BJ (cell line): ENCODE measurements at regions not wholly inside any gene's neighbourhood (a gene's known extent, or its start where the extent isn't known, plus 50 kb on each side); places are given as distances from the start of the nearest gene placed in this dataset.
"Not testable (repeated sequence)": the region's sequence is repeated elsewhere in the genome, so short reads cannot be mapped to it uniquely, and the experiment has no call there.

Experiments
- CTCF ChIA-PET: fragments of 350-600 bp; formaldehyde crosslinking; extraction: SDS; loops from one replicate; lab custom pipeline; 2021; ENCODE audit warnings: antibody characterized with exemption, inconsistent platforms; lab: Yijun Ruan, JAX
- POLR2A ChIA-PET: fragments of 300-600 bp; sonication (Branson Sonifier 250); formaldehyde crosslinking; extraction: SDS; loops from one replicate; lab custom pipeline; 2021; ENCODE audit warnings: antibody characterized with exemption; lab: Charles Lee
- DNase-seq: peaks from one replicate; pipeline ENCODE4 v3.0.0-alpha.2; 2011; ENCODE audit warnings: low read depth
- H3K27me3 ChIP-seq: 2 replicates; pipeline ENCODE4 v1.6.0; 2011; ENCODE audit warnings: low read length; ENCODE audit not compliant: control insufficient read depth, insufficient read depth
- H3K36me3 ChIP-seq: 2 replicates; pipeline ENCODE4 v1.5.1; 2011; ENCODE audit warnings: low read length; ENCODE audit not compliant: control insufficient read depth, insufficient read depth
- H3K4me3 ChIP-seq: 2 replicates; pipeline ENCODE4 v1.5.1; 2011; ENCODE audit warnings: low read depth, mild to moderate bottlenecking, control low read depth, low read length
- CTCF ChIP-seq: IDR thresholded peaks from 2 replicates; pipeline ENCODE4 v1.5.1; 2011; ENCODE audit warnings: low read depth, mild to moderate bottlenecking, control low read depth, inconsistent platforms, low read length, moderate library complexity; ENCODE audit not compliant: insufficient read depth

GRCh38 chr5:99771296-99771695, 763.9 kb upstream of the FAM174A start:
- CTCF ChIA-PET, result no interaction called here
- no peak overlapping the region for H3K4me3 ChIP-seq
- POLR2A ChIA-PET, result no interaction called here
- no peaks in the 10 kb centered on the region for H3K27me3 ChIP-seq
- no peak for TF ChIP-seq CTCF
- no peaks in the 10 kb centered on the region for H3K36me3 ChIP-seq
- DNase-seq, result no peak

GRCh38 chr5:99765011-99765410, 770.2 kb upstream of the FAM174A start:
- DNase-seq, result no peak
- ChIA-PET CTCF (no interaction called here), POLR2A (no interaction called here)
- TF ChIP-seq CTCF, result no peak
- H3K27me3 ChIP-seq, result no peaks in the 10 kb centered on the region
- H3K4me3 ChIP-seq, result no peak overlapping the region
- H3K36me3 ChIP-seq, result no peaks in the 10 kb centered on the region

DNA sequence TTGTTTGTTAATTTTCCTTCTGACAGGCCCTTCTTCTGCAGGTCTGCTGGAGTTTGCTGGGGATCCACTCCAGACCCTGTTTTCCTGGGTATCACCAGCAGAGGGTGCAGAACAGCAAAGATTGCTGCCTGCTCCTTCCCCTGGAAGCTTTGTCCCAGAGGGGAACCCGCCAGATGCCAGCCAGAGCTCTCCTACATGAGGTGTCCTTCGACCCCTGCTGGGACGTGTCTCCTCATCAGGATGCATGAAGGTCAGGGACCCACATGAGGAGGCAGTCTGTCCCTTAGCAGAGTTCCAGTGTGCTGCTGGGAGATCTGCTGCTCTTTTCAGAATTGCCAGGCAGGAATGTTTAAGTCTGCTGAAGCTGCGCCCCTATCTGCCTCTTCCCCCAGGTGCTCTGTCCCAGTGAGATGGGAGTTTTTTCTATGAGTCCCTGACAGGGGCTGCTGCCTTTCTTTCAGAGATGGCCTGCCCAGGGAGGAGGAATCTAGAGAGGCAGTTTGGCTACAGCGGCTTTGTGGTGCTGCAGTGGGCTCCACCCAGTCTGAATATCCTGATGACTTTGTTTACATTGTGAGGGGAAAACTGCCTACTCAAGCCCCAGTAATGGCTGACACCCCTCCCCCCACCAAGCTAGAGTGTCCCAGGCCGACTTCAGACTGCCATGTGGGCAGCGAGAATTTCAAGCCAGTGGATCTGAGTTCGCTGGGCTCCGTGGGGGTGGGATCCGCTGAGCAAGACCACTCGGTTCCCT, 772.0 kb upstream of the FAM174A start:
- POLR2A ChIA-PET, result no interaction called here
- DNase-seq, result no peak
- CTCF ChIA-PET, result no interaction called here
- Histone ChIP-seq H3K36me3 (no peaks in the 10 kb centered on the region), H3K27me3 (no peaks in the 10 kb centered on the region), H3K4me3 (no peak overlapping the region)
- TF ChIP-seq CTCF, result no peak

DNA sequence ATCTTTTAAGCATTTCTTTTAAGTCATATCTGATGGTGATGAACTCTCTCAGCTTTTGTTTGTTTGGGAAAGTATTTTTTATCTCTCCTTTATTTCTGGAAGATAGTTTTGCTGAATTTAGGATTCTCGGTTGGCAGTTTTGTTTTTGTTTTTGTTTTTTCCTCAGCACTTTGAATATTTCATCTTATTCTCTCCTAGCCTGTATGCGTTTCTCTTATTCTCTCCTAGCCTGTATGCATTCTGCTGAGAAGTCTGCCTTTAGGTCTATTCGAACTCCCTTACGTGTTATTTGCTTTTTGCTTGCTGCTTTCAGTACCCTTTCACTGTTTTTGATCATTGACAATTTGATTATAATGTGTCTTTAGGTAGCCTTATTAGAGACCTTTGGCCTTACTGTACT, 787.8 kb upstream of the FAM174A start:
- no peak overlapping the region for H3K4me3 ChIP-seq
- no peak for DNase-seq
- CTCF ChIA-PET, result interaction anchor here (0.6 kb wide), 1 partner anchor 9 kb away, joined by 3 read pairs; no protein-coding TSS in a partner anchor
- no peaks in the 10 kb centered on the region for H3K27me3 ChIP-seq
- POLR2A ChIA-PET, result no interaction called here
- TF ChIP-seq CTCF, result no peak
- H3K36me3 ChIP-seq, result no peaks in the 10 kb centered on the region

DNA sequence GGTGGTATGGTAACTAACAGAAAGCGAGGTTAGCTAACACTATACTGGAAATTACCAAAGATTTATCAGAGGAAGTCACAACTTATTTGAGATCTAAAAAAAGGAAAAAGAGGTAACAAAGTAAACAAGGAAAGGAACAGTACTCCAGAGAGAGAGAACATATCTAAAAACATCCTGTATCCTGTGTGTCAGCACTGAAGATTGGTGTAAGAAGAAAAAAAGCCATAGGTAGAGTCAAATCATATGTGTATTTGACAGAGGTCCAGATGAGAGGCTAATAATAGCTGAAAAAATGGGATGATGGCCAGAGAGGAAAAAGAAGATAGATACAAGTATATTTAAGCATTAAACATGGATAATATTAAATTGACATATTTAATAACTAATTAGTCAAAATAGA, 802.0 kb upstream of the FAM174A start:
- POLR2A ChIA-PET, CTCF ChIA-PET, H3K27me3 ChIP-seq, H3K36me3 ChIP-seq, H3K4me3 ChIP-seq, DNase-seq: not testable (repeated sequence)

- H3K27me3 ChIP-seq, POLR2A ChIA-PET, H3K4me3 ChIP-seq, CTCF ChIA-PET, H3K36me3 ChIP-seq, DNase-seq: not testable (repeated sequence)
These were observed 801.8 kb upstream of the CHD1 start for GRCh38 chr5:99730653-99731052.
